HUES6 (cell line): ENCODE measurements at regions not wholly inside any gene's neighbourhood (a gene's known extent, or its start where the extent isn't known, plus 50 kb on each side); places are given as distances from the start of the nearest gene placed in this dataset.

Experiments
- H3K27ac ChIP-seq: 2 replicates; pipeline ENCODE4 v1.7.0; 2013; ENCODE audit warnings: low read depth, mild to moderate bottlenecking, low read length, inconsistent platforms
- H3K27me3 ChIP-seq: 2 replicates; pipeline ENCODE4 v1.6.1; 2013; ENCODE audit warnings: low read length; ENCODE audit not compliant: control insufficient read depth, insufficient read depth
- H3K36me3 ChIP-seq: 2 replicates; pipeline ENCODE4 v1.6.1; 2013; ENCODE audit warnings: low read length; ENCODE audit not compliant: control insufficient read depth, insufficient read depth
- H3K4me1 ChIP-seq: 2 replicates; pipeline ENCODE4 v1.6.1; 2013; ENCODE audit warnings: low read length; ENCODE audit not compliant: control insufficient read depth, insufficient read depth
- H3K4me3 ChIP-seq: 2 replicates; pipeline ENCODE4 v1.5.1; 2013; ENCODE audit warnings: low read depth, low read length
- H3K9ac ChIP-seq: one replicate; pipeline ENCODE4 v1.6.1; 2013; ENCODE audit warnings: mild to moderate bottlenecking, low read length
- H3K9me3 ChIP-seq: 2 replicates; pipeline ENCODE4 v1.6.1; 2013; ENCODE audit warnings: low read depth, low read length; ENCODE audit not compliant: control insufficient read depth, insufficient read depth

GRCh38 chr10:21160116-21160515 lies 263.0 kb upstream of the NEBL start:
- H3K4me3 ChIP-seq, result no peak overlapping the region
- H3K27ac ChIP-seq, result peak overlapping the region; percentile 36; the same call in 1 of the 2 replicates
- peaks cover 36% of the 10 kb centered on the region for H3K4me1 ChIP-seq
- peaks cover 11% of the 10 kb centered on the region; the same call in 1 of the 2 replicates for H3K36me3 ChIP-seq
- H3K27me3 ChIP-seq, result no peaks in the 10 kb centered on the region
- no peak overlapping the region for H3K9ac ChIP-seq
- H3K9me3 ChIP-seq, result peaks cover 12% of the 10 kb centered on the region

GRCh38 chr10:21159669-21160068 lies 262.6 kb upstream of the NEBL start:
- Histone ChIP-seq H3K4me1 (peaks cover 36% of the 10 kb centered on the region), H3K4me3 (no peak overlapping the region), H3K9ac (no peak overlapping the region), H3K27ac (peak overlapping the region; percentile 36; the same call in 1 of the 2 replicates), H3K27me3 (no peaks in the 10 kb centered on the region), H3K36me3 (peaks cover 11% of the 10 kb centered on the region; the same call in 1 of the 2 replicates), H3K9me3 (peaks cover 12% of the 10 kb centered on the region)

GRCh38 chr10:21158301-21158700 lies 261.2 kb upstream of the NEBL start:
- Histone ChIP-seq H3K27me3 (no peaks in the 10 kb centered on the region), H3K9ac (no peak overlapping the region), H3K36me3 (peaks cover 8% of the 10 kb centered on the region; the same call in 1 of the 2 replicates), H3K9me3 (peaks cover 12% of the 10 kb centered on the region), H3K4me3 (no peak overlapping the region), H3K4me1 (peaks cover 36% of the 10 kb centered on the region), H3K27ac (no peak overlapping the region)

GRCh38 chr10:21157664-21158063 lies 260.6 kb upstream of the NEBL start:
- H3K9me3 ChIP-seq, result peaks cover 9% of the 10 kb centered on the region
- H3K36me3 ChIP-seq, result 0 out of 2 replicates have a peak, but pooled peaks cover 5% of the 10 kb centered on the region
- no peak overlapping the region for H3K27ac ChIP-seq
- no peak overlapping the region for H3K9ac ChIP-seq
- peaks cover 36% of the 10 kb centered on the region for H3K4me1 ChIP-seq
- H3K27me3 ChIP-seq, result no peaks in the 10 kb centered on the region
- H3K4me3 ChIP-seq, result no peak overlapping the region

GRCh38 chr10:21150166-21150565 lies 253.1 kb upstream of the NEBL start:
- Histone ChIP-seq H3K4me1 (peaks cover 10% of the 10 kb centered on the region; the same call in 1 of the 2 replicates), H3K9ac (no peak overlapping the region), H3K27ac (no peak overlapping the region), H3K9me3 (no peaks in the 10 kb centered on the region), H3K36me3 (no peaks in the 10 kb centered on the region), H3K4me3 (no peak overlapping the region), H3K27me3 (no peaks in the 10 kb centered on the region)

- Histone ChIP-seq H3K27ac (no peak overlapping the region), H3K36me3 (no peaks in the 10 kb centered on the region), H3K9me3 (no peaks in the 10 kb centered on the region), H3K4me3 (no peak overlapping the region), H3K4me1 (peaks cover 18% of the 10 kb centered on the region; the same call in 1 of the 2 replicates), H3K9ac (no peak overlapping the region), H3K27me3 (no peaks in the 10 kb centered on the region)
Measured at GRCh38 chr10:21146436-21146789, 249.3 kb upstream of the NEBL start.

GRCh38 chr10:21145751-21146435 lies 248.8 kb upstream of the NEBL start:
- Histone ChIP-seq H3K4me1 (peaks cover 18% of the 10 kb centered on the region; the same call in 1 of the 2 replicates), H3K9me3 (no peaks in the 10 kb centered on the region), H3K36me3 (no peaks in the 10 kb centered on the region), H3K27ac (no peak overlapping the region), H3K9ac (no peak overlapping the region), H3K4me3 (no peak overlapping the region), H3K27me3 (no peaks in the 10 kb centered on the region)

GRCh38 chr10:21144047-21144446 lies 246.9 kb upstream of the NEBL start:
- H3K4me1 ChIP-seq, result peaks cover 18% of the 10 kb centered on the region; the same call in 1 of the 2 replicates
- H3K9me3 ChIP-seq, result no peaks in the 10 kb centered on the region
- no peak overlapping the region for H3K27ac ChIP-seq
- no peaks in the 10 kb centered on the region for H3K27me3 ChIP-seq
- H3K9ac ChIP-seq, result no peak overlapping the region
- H3K4me3 ChIP-seq, result no peak overlapping the region
- H3K36me3 ChIP-seq, result no peaks in the 10 kb centered on the region

GRCh38 chr10:21141946-21142492 lies 244.9 kb upstream of the NEBL start:
- no peak overlapping the region for H3K4me3 ChIP-seq
- H3K36me3 ChIP-seq, result no peaks in the 10 kb centered on the region

GRCh38 chr10:21138769-21139340 lies 241.7 kb upstream of the NEBL start:
- Histone ChIP-seq H3K4me3 (no peak overlapping the region), H3K9ac (no peak overlapping the region), H3K9me3 (no peaks in the 10 kb centered on the region), H3K4me1 (0 out of 2 replicates have a peak, but pooled peaks cover 6% of the 10 kb centered on the region), H3K36me3 (no peaks in the 10 kb centered on the region), H3K27me3 (no peaks in the 10 kb centered on the region), H3K27ac (no peak overlapping the region)

More at GRCh38 chr10:21141946-21142492, 244.9 kb upstream of the NEBL start:
- Histone ChIP-seq H3K27me3 (no peaks in the 10 kb centered on the region), H3K4me1 (peaks cover 18% of the 10 kb centered on the region; the same call in 1 of the 2 replicates), H3K9me3 (no peaks in the 10 kb centered on the region), H3K27ac (no peak overlapping the region), H3K9ac (no peak overlapping the region)
